HL-60 (cell line): ENCODE measurements at regions not wholly inside any gene's neighbourhood (a gene's known extent, or its start where the extent isn't known, plus 50 kb on each side); places are given as distances from the start of the nearest gene placed in this dataset.

Experiments used
- DNase-seq, 2 experiments: peaks; one replicate each; pipeline ENCODE4 v3.0.0-alpha.2; 2010 to 2020; ENCODE audit warnings: low read depth in 1 of 2, low spot score in 1 of 2
- H3K27ac ChIP-seq: fragments of 250-450 bp; sonication (Bioruptor Pico); replicated peaks from 2 replicates; pipeline ENCODE4 v1.5.1; 2020; ENCODE audit warnings: mild to moderate bottlenecking, moderate library complexity
- H3K27me3 ChIP-seq: fragments of 250-450 bp; sonication (Bioruptor Pico); 2 replicates; pipeline ENCODE4 v1.5.1; 2021; ENCODE audit warnings: mild to moderate bottlenecking, moderate library complexity; ENCODE audit not compliant: insufficient read depth, poor library complexity, severe bottlenecking
- H3K4me3 ChIP-seq: replicated peaks from 2 replicates; pipeline ENCODE4 v1.5.1; 2011; ENCODE audit warnings: mild to moderate bottlenecking, control low read depth, low read length; ENCODE audit not compliant: insufficient read depth
- GABPA ChIP-seq: IDR thresholded peaks from 2 replicates; pipeline ENCODE4 v1.6.1; 2012; ENCODE audit warnings: low read depth
- POLR2AphosphoS5 ChIP-seq: IDR thresholded peaks from 2 replicates; pipeline ENCODE4 v1.6.1; 2012; ENCODE audit warnings: low read depth
- SPI1 ChIP-seq: IDR thresholded peaks from 2 replicates; pipeline ENCODE4 v1.6.1; 2012; ENCODE audit warnings: low read depth, mild to moderate bottlenecking, borderline replicate concordance
- TF ChIP-seq, protein P1 (sequence below): IDR thresholded peaks from one replicate; pipeline ENCODE4 v1.5.1; 2011; ENCODE audit warnings: low read length, control low read depth, inconsistent platforms; ENCODE audit not compliant: insufficient read depth
- TF ChIP-seq, protein P2 (sequence below): IDR thresholded peaks from 2 replicates; pipeline ENCODE4 v1.6.1; 2012; ENCODE audit warnings: low read depth; ENCODE audit not compliant: insufficient replicate concordance

DNA sequence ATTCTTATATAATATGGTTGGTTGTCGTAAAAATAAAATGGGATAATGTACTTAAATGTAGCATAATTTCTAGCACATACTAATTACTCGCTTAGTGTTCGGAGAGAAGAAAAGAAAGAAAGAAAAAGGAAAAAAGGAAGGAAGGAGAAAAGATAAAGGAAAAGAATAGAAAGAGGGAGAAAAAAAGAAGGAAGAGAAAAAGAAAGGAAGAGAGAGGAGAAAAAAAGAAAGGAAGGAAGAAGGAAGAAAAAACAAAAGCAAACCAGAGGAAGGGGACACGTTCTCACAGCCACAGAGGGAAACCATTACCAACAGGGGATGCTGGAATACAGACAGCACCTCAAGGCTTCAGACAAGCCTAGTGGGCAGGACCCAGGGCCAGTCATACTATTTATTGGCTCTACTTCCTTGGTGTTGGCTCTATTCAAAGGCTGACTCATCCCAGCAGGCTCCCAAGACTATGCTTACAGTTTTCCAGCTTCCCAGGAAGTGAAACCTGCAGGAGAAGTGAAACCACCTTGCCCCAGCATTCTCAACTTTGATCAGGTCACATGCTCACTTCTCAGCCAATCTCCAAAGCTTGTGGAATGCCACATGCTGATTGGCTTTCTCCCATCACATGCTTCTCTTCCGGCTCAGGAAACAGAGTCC lies 273.5 kb upstream of the IRX5 start:
- TF ChIP-seq POLR2AphosphoS5 (no peak), SPI1 (no peak), GABPA (no peak)
- TF ChIP-seq, protein P1, sequence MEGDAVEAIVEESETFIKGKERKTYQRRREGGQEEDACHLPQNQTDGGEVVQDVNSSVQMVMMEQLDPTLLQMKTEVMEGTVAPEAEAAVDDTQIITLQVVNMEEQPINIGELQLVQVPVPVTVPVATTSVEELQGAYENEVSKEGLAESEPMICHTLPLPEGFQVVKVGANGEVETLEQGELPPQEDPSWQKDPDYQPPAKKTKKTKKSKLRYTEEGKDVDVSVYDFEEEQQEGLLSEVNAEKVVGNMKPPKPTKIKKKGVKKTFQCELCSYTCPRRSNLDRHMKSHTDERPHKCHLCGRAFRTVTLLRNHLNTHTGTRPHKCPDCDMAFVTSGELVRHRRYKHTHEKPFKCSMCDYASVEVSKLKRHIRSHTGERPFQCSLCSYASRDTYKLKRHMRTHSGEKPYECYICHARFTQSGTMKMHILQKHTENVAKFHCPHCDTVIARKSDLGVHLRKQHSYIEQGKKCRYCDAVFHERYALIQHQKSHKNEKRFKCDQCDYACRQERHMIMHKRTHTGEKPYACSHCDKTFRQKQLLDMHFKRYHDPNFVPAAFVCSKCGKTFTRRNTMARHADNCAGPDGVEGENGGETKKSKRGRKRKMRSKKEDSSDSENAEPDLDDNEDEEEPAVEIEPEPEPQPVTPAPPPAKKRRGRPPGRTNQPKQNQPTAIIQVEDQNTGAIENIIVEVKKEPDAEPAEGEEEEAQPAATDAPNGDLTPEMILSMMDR, result no peak
- TF ChIP-seq, protein P2, sequence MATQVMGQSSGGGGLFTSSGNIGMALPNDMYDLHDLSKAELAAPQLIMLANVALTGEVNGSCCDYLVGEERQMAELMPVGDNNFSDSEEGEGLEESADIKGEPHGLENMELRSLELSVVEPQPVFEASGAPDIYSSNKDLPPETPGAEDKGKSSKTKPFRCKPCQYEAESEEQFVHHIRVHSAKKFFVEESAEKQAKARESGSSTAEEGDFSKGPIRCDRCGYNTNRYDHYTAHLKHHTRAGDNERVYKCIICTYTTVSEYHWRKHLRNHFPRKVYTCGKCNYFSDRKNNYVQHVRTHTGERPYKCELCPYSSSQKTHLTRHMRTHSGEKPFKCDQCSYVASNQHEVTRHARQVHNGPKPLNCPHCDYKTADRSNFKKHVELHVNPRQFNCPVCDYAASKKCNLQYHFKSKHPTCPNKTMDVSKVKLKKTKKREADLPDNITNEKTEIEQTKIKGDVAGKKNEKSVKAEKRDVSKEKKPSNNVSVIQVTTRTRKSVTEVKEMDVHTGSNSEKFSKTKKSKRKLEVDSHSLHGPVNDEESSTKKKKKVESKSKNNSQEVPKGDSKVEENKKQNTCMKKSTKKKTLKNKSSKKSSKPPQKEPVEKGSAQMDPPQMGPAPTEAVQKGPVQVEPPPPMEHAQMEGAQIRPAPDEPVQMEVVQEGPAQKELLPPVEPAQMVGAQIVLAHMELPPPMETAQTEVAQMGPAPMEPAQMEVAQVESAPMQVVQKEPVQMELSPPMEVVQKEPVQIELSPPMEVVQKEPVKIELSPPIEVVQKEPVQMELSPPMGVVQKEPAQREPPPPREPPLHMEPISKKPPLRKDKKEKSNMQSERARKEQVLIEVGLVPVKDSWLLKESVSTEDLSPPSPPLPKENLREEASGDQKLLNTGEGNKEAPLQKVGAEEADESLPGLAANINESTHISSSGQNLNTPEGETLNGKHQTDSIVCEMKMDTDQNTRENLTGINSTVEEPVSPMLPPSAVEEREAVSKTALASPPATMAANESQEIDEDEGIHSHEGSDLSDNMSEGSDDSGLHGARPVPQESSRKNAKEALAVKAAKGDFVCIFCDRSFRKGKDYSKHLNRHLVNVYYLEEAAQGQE, result no peak
- Histone ChIP-seq H3K4me3 (no peak overlapping the region), H3K27me3 (no peaks in the 10 kb centered on the region), H3K27ac (no peak overlapping the region)
- DNase-seq, result no peak

DNA sequence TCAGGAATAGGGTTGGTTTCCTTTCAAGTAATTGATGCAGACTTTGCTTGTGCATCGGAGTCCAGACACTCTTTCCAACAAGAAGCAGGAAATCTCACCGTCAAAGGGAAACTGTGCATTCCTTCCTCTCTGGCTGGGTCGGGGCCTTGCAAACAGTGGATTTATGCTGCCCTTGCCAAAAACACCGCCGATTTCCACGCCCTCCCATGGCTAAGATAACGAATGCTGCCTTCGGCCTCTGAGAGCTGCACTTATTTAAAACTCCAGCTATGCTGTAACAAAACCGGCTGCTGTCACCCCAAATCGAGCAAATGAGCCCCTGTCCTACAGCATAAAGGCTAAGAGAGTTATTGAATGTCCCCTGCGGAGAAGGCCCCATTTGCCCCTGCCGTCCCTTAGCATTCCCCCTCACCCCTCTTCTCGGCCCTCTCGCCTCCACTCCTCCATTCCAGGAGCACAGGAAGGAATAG lies 275.5 kb upstream of the IRX5 start:
- no peak for DNase-seq
- H3K27me3 ChIP-seq, result no peaks in the 10 kb centered on the region
- no peak overlapping the region for H3K27ac ChIP-seq
- TF ChIP-seq SPI1 (no peak), GABPA (no peak), POLR2AphosphoS5 (no peak)
- TF ChIP-seq, protein P1, result no peak
- TF ChIP-seq, protein P2, result no peak
- H3K4me3 ChIP-seq, result no peak overlapping the region

DNA sequence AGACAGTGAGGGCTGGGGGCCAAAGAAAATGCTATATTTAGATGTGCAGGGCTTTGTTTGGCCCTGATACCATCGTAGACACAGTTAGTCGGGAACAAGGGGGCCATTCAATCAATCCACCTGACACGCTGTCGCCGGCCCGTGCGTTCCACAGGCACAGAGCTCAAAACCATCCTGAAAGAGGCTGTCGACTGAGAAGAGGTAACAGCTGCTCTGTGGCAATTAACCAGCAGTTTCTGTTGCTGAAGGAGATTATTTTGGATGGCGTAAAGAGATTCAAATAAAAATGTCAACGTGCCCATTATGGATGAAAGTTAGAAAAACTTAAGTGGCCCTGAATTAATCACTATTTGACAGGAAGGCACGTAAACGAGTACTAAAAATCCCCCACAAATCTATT lies 276.2 kb upstream of the IRX5 start:
- H3K27me3 ChIP-seq, result no peaks in the 10 kb centered on the region
- H3K4me3 ChIP-seq, result no peak overlapping the region
- no peak overlapping the region for H3K27ac ChIP-seq
- TF ChIP-seq SPI1 (no peak), GABPA (no peak), POLR2AphosphoS5 (no peak)
- TF ChIP-seq, protein P1, result no peak
- TF ChIP-seq, protein P2, result no peak
- DNase-seq, result no peak
